ENCODE measurements at regions not wholly inside any gene's neighbourhood (a gene's known extent, or its start where the extent isn't known, plus 50 kb on each side); places are given as distances from the start of the nearest gene placed in this dataset.

DNA sequence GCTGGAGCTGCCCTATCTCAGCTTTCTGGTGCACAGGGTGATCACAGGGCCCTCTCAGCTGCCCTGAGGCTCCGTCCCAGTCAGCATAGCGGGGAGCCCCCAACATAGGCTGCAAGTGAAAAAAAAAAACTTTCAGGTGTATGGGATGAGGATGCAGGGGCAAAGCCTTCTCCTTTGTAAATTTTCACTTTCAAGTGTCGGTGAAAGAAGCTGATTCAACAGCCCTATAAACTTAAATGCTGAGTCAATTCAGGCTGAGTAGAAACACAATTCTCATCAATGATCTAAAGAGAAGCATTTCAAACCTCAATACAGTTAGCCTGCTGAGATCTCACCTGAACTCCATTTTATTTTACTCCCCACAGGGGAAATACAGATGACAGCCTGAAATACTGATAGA, 171.2 kb downstream of the SEC16B start:
- intact Hi-C loops (cut with micrococcal nuclease; ENCODE audit: unreplicated experiment): no loop called here
- no peaks in the 10 kb centered on the region for H3K36me3 ChIP-seq (ENCODE audit: insufficient read depth, low read length)
- TF ChIP-seq, protein P1, sequence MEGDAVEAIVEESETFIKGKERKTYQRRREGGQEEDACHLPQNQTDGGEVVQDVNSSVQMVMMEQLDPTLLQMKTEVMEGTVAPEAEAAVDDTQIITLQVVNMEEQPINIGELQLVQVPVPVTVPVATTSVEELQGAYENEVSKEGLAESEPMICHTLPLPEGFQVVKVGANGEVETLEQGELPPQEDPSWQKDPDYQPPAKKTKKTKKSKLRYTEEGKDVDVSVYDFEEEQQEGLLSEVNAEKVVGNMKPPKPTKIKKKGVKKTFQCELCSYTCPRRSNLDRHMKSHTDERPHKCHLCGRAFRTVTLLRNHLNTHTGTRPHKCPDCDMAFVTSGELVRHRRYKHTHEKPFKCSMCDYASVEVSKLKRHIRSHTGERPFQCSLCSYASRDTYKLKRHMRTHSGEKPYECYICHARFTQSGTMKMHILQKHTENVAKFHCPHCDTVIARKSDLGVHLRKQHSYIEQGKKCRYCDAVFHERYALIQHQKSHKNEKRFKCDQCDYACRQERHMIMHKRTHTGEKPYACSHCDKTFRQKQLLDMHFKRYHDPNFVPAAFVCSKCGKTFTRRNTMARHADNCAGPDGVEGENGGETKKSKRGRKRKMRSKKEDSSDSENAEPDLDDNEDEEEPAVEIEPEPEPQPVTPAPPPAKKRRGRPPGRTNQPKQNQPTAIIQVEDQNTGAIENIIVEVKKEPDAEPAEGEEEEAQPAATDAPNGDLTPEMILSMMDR (conservative IDR thresholded peaks at IDR 0.05; ENCODE audit: low read length): no peak
- TF ChIP-seq EZH2phosphoT487 (IDR thresholded peaks at IDR 0.05; ENCODE audit: borderline replicate concordance, low read depth, low read length): no peak
- ChIA-PET POLR2A (no interaction called here), CTCF (ENCODE audit: unreplicated experiment) (no interaction called here)
- H3K79me2 ChIP-seq (ENCODE audit: insufficient read depth, low read depth, low read length): no peaks in the 10 kb centered on the region
- no peaks in the 10 kb centered on the region for H3K9me2 ChIP-seq (ENCODE audit: insufficient read depth, low read length)
- DNase-seq (ENCODE audit: low spot score): no peak
- H3K4me1 ChIP-seq (ENCODE audit: insufficient read depth, low read length, poor library complexity, severe bottlenecking): no peaks in the 10 kb centered on the region
- no peak overlapping the region for H2AFZ ChIP-seq (ENCODE audit: low read length)
- no peak overlapping the region for H3K4me3 ChIP-seq (ENCODE audit: low read depth, low read length, poor library complexity, severe bottlenecking)
- no TSS peak for BruUV-seq (replicated peaks)
- no peak overlapping the region for H3K27ac ChIP-seq (ENCODE audit: low read depth, low read length, poor library complexity, severe bottlenecking)
- no peaks in the 10 kb centered on the region for H4K20me1 ChIP-seq (ENCODE audit: insufficient read depth, low read length)
- no peak overlapping the region for H3K4me2 ChIP-seq (ENCODE audit: low read length)
- no peaks in the 10 kb centered on the region for H3K9me3 ChIP-seq (ENCODE audit: low read length)

DNA sequence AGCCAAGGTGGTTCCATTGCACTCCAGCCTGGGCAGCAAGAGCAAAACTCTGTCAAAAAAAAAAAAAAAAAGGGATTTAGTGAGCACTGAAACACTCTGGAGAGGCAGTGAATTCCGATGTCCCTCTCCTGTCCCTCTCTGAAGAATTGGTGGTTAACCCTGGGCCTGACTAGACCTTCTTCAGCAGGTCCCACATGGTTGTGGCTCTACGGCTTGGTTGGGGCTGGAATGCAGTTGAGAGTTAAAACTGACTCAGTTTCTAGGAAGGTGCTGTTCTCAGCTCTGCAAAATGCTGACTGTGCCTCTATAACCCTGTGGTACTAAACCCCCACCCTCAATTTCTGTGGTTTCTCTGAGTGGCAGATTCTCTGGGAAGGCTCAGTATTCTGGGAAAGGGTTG, 173.3 kb downstream of the SEC16B start:
- intact Hi-C loops (cut with micrococcal nuclease; ENCODE audit: unreplicated experiment): no loop called here
- TF ChIP-seq, protein P1 (conservative IDR thresholded peaks at IDR 0.05; ENCODE audit: low read length): no peak
- no peak for TF ChIP-seq EZH2phosphoT487 (IDR thresholded peaks at IDR 0.05; ENCODE audit: borderline replicate concordance, low read depth, low read length)
- POLR2A ChIA-PET: interaction anchor here (0.7 kb wide), 1 partner anchor 828 kb away, joined by 4 read pairs; no protein-coding TSS in a partner anchor
- Histone ChIP-seq H3K9me2 (ENCODE audit: insufficient read depth, low read length) (no peaks in the 10 kb centered on the region), H4K20me1 (ENCODE audit: insufficient read depth, low read length) (no peaks in the 10 kb centered on the region), H3K36me3 (ENCODE audit: insufficient read depth, low read length) (no peaks in the 10 kb centered on the region), H3K79me2 (ENCODE audit: insufficient read depth, low read depth, low read length) (no peaks in the 10 kb centered on the region), H2AFZ (ENCODE audit: low read length) (no peak overlapping the region), H3K9me3 (ENCODE audit: low read length) (no peaks in the 10 kb centered on the region), H3K4me1 (ENCODE audit: insufficient read depth, low read length, poor library complexity, severe bottlenecking) (no peaks in the 10 kb centered on the region), H3K27ac (ENCODE audit: low read depth, low read length, poor library complexity, severe bottlenecking) (no peak overlapping the region), H3K4me3 (ENCODE audit: low read depth, low read length, poor library complexity, severe bottlenecking) (no peak overlapping the region), H3K4me2 (ENCODE audit: low read length) (no peak overlapping the region)
- BruUV-seq (replicated peaks): no TSS peak
- CTCF ChIA-PET (ENCODE audit: unreplicated experiment): no interaction called here
- no peak for DNase-seq (ENCODE audit: low spot score)

DNA sequence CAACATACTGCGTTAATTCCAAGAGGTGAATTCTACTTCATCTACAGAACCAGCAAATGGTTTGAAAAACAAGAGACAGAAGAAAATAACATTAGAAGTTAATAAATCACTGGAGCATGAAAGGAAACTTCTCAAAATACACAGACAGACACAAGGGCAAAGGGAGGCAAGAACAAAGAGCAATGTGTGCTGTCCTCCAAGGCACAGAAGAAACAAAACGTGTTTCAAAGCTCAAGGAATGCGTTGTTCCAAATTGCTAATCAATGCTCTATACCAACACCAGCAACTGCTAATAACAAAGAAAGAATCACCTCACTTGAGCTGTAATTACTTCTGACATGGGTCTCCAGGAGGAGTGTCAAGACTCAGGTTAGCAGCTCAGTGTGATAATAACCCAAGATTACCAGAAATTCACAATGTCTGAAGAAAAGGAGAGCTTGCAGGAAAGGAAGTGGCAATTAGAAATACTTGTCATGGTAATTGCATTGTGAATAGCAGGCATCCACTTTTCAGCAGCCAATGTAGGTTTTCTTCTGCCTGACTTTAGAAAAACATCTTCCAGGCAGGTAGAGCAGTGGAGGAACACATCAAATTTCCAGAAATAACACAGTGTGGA, 175.4 kb downstream of the SEC16B start:
- H4K20me1 ChIP-seq (ENCODE audit: insufficient read depth, low read length): no peaks in the 10 kb centered on the region
- no peaks in the 10 kb centered on the region for H3K36me3 ChIP-seq (ENCODE audit: insufficient read depth, low read length)
- no peaks in the 10 kb centered on the region for H3K9me2 ChIP-seq (ENCODE audit: insufficient read depth, low read length)
- no peak overlapping the region for H3K27ac ChIP-seq (ENCODE audit: low read depth, low read length, poor library complexity, severe bottlenecking)
- CTCF ChIA-PET (ENCODE audit: unreplicated experiment): no interaction called here
- TF ChIP-seq EZH2phosphoT487 (IDR thresholded peaks at IDR 0.05; ENCODE audit: borderline replicate concordance, low read depth, low read length): no peak
- TF ChIP-seq, protein P1 (conservative IDR thresholded peaks at IDR 0.05; ENCODE audit: low read length): no peak
- no peaks in the 10 kb centered on the region for H3K9me3 ChIP-seq (ENCODE audit: low read length)
- H3K79me2 ChIP-seq (ENCODE audit: insufficient read depth, low read depth, low read length): no peaks in the 10 kb centered on the region
- BruUV-seq (replicated peaks): no TSS peak
- H3K4me3 ChIP-seq (ENCODE audit: low read depth, low read length, poor library complexity, severe bottlenecking): no peak overlapping the region
- POLR2A ChIA-PET: interaction anchor here (0.6 kb wide), 1 partner anchor 546 kb away, joined by 3 read pairs; no protein-coding TSS in a partner anchor
- no peaks in the 10 kb centered on the region for H3K4me1 ChIP-seq (ENCODE audit: insufficient read depth, low read length, poor library complexity, severe bottlenecking)
- intact Hi-C loops (cut with micrococcal nuclease; ENCODE audit: unreplicated experiment): no loop called here
- H3K4me2 ChIP-seq (ENCODE audit: low read length): no peak overlapping the region
- no peak for DNase-seq (ENCODE audit: low spot score)
- no peak overlapping the region for H2AFZ ChIP-seq (ENCODE audit: low read length)

All from OCI-LY7 (cell line).